Adrenal gland (tissue), 5 donors: ENCODE measurements at regions not wholly inside any gene's neighbourhood (a gene's known extent, or its start where the extent isn't known, plus 50 kb on each side); places are given as distances from the start of the nearest gene placed in this dataset.

Experiments
- POLR2A ChIP-seq, 2 donors: fragments of 450-650 bp; IDR thresholded peaks; one replicate each; pipeline ENCODE4 v1.6.1; 2017; ENCODE audit warnings: antibody characterized with exemption in 2 of 2, mild to moderate bottlenecking in 2 of 2, moderate library complexity in 1 of 2
- TF ChIP-seq, protein P1 (sequence below), 6 experiments: fragments of 450-650 bp in 4 of 6; fragments of 200-600 bp in 2 of 6; sonication (generic) in 1 of 6; IDR thresholded peaks; 1 replicate in 5 of 6; 2 replicates in 1 of 6; pipeline versions ENCODE4 v1.5.1 to v1.8.0; 2016 to 2021; ENCODE audit warnings: antibody characterized with exemption in 6 of 6, mild to moderate bottlenecking in 2 of 6, moderate library complexity in 1 of 6
- donor health status: DM: no; HTN: no; CAD: no.

DNA sequence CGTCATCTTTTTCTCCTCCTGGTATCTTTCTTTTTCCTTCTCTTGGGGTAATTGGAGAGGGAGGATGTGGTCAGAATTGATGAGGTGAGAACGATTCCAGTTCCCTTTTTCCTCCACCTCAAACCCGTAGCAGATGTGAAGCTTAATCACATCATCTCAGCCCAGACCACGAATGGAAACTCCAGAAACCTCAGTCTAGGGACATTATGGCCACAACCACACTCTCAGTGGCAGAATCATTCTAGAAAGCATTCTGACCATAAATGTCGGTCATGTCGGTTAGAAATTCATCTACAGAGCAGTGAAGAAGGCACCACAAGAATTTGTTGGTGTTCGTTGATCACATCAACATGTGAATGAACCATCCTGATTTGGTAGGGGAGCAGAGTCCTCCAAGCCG, 78.7 kb downstream of the GATA3 start:
- TF ChIP-seq, protein P1, sequence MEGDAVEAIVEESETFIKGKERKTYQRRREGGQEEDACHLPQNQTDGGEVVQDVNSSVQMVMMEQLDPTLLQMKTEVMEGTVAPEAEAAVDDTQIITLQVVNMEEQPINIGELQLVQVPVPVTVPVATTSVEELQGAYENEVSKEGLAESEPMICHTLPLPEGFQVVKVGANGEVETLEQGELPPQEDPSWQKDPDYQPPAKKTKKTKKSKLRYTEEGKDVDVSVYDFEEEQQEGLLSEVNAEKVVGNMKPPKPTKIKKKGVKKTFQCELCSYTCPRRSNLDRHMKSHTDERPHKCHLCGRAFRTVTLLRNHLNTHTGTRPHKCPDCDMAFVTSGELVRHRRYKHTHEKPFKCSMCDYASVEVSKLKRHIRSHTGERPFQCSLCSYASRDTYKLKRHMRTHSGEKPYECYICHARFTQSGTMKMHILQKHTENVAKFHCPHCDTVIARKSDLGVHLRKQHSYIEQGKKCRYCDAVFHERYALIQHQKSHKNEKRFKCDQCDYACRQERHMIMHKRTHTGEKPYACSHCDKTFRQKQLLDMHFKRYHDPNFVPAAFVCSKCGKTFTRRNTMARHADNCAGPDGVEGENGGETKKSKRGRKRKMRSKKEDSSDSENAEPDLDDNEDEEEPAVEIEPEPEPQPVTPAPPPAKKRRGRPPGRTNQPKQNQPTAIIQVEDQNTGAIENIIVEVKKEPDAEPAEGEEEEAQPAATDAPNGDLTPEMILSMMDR (IDR thresholded peaks at IDR 0.05), result no peak
- TF ChIP-seq POLR2A (IDR thresholded peaks at IDR 0.05), result no peak
